GM23338 (cell line): ENCODE measurements at regions not wholly inside any gene's neighbourhood (a gene's known extent, or its start where the extent isn't known, plus 50 kb on each side); places are given as distances from the start of the nearest gene placed in this dataset.

Experiments
- ATAC-seq: fragments of 200-7000 bp; cut with Tn5 transposase; 3 replicates; pipeline ENCODE4 v1.9.1; 2020
- DNase-seq: peaks from one replicate; pipeline ENCODE4 v3.0.0-alpha.2; 2015; ENCODE audit warnings: low spot score
- H2AFZ ChIP-seq: fragments of 200-600 bp; sonication (generic); 2 replicates; pipeline ENCODE4 v1.8.0; 2016; ENCODE audit warnings: antibody characterized with exemption, mild to moderate bottlenecking, moderate library complexity
- H3F3A ChIP-seq: fragments of 200-600 bp; sonication (generic); replicated peaks from 2 replicates; pipeline ENCODE4 v1.8.0; 2017; ENCODE audit warnings: antibody characterized with exemption, mixed run types, low read depth
- H3K27ac ChIP-seq: fragments of 200-600 bp; sonication (generic); 2 replicates; pipeline ENCODE4 v1.6.1; 2016; ENCODE audit warnings: low read depth
- H3K27me3 ChIP-seq: fragments of 200-600 bp; sonication (generic); 2 replicates; pipeline ENCODE4 v1.8.0; 2016; ENCODE audit warnings: mild to moderate bottlenecking, mixed run types, moderate library complexity; ENCODE audit not compliant: insufficient read depth
- H3K36me3 ChIP-seq: fragments of 200-600 bp; sonication (generic); 2 replicates; pipeline ENCODE4 v1.8.0; 2016; ENCODE audit warnings: mild to moderate bottlenecking; ENCODE audit not compliant: insufficient read depth
- H3K4me1 ChIP-seq: fragments of 200-600 bp; sonication (generic); 2 replicates; pipeline ENCODE4 v1.8.0; 2016; ENCODE audit warnings: mild to moderate bottlenecking, moderate library complexity; ENCODE audit not compliant: insufficient read depth
- H3K4me2 ChIP-seq: fragments of 200-600 bp; sonication (generic); 2 replicates; pipeline ENCODE4 v1.7.1; 2017; ENCODE audit warnings: mixed run types
- H3K4me3 ChIP-seq: fragments of 200-600 bp; sonication (generic); 2 replicates; pipeline ENCODE4 v1.6.1; 2016; ENCODE audit warnings: mixed run types
- H3K79me2 ChIP-seq: fragments of 200-600 bp; sonication (generic); replicated peaks from 2 replicates; pipeline ENCODE4 v1.8.0; 2017; ENCODE audit warnings: mild to moderate bottlenecking; ENCODE audit not compliant: insufficient read depth
- H3K9me2 ChIP-seq: fragments of 200-600 bp; sonication (generic); 2 replicates; pipeline ENCODE4 v1.8.0; 2017; ENCODE audit not compliant: insufficient read depth
- H4K20me1 ChIP-seq: fragments of 200-600 bp; sonication (generic); replicated peaks from 2 replicates; pipeline ENCODE4 v1.8.0; 2017; ENCODE audit warnings: mild to moderate bottlenecking; ENCODE audit not compliant: insufficient read depth
- H3K27ac Mint-ChIP-seq: 2 replicates; pipeline ENCODE4 v1.8.0; 2020; ENCODE audit warnings: inconsistent platforms, mild to moderate bottlenecking, moderate library complexity, mixed read lengths
- H3K27me3 Mint-ChIP-seq: 3 replicates; pipeline ENCODE4 v1.8.0; 2022; ENCODE audit warnings: low read depth, mild to moderate bottlenecking, moderate library complexity, mixed read lengths, inconsistent platforms; ENCODE audit not compliant: insufficient read depth, poor library complexity
- H3K36me3 Mint-ChIP-seq: 3 replicates; pipeline ENCODE4 v1.8.0; 2021; ENCODE audit warnings: low read depth, mild to moderate bottlenecking, inconsistent platforms, moderate library complexity, mixed read lengths
- H3K4me1 Mint-ChIP-seq: 3 replicates; pipeline ENCODE4 v1.8.0; 2020; ENCODE audit warnings: mild to moderate bottlenecking, inconsistent platforms, mixed read lengths
- H3K4me3 Mint-ChIP-seq: 3 replicates; pipeline ENCODE4 v1.8.0; 2021; ENCODE audit warnings: moderate library complexity, mild to moderate bottlenecking, inconsistent platforms, mixed read lengths
- H3K9me3 Mint-ChIP-seq: 3 replicates; pipeline ENCODE4 v1.8.0; 2020; ENCODE audit warnings: moderate library complexity, mild to moderate bottlenecking, inconsistent platforms, mixed read lengths
- CREB1 ChIP-seq: fragments of 250-450 bp; sonication (Bioruptor Pico); IDR thresholded peaks from 2 replicates; pipeline ENCODE4 v1.5.0; 2020; ENCODE audit warnings: low read depth, mild to moderate bottlenecking, moderate library complexity
- EZH2 ChIP-seq: fragments of 200-600 bp; sonication (generic); IDR thresholded peaks from one replicate; pipeline ENCODE4 v1.8.0; 2017; ENCODE audit warnings: antibody characterized with exemption, mild to moderate bottlenecking, low read depth; ENCODE audit not compliant: unreplicated experiment
- EZH2phosphoT487 ChIP-seq: fragments of 200-600 bp; sonication (generic); IDR thresholded peaks from one replicate; pipeline ENCODE4 v1.8.1; 2018; ENCODE audit warnings: antibody characterized with exemption; ENCODE audit not compliant: unreplicated experiment
- JUNB ChIP-seq: IDR thresholded peaks from one replicate; pipeline ENCODE4 v1.6.1; 2016; ENCODE audit warnings: antibody characterized with exemption; ENCODE audit not compliant: unreplicated experiment
- NANOG ChIP-seq: IDR thresholded peaks from 2 replicates; pipeline ENCODE4 v1.6.1; 2016; ENCODE audit warnings: antibody characterized with exemption, borderline replicate concordance
- POLR2AphosphoS5 ChIP-seq: IDR thresholded peaks from 2 replicates; pipeline ENCODE4 v1.6.1; 2016; ENCODE audit warnings: antibody characterized with exemption, low read depth
- REST ChIP-seq: IDR thresholded peaks from one replicate; pipeline ENCODE4 v1.6.1; 2018; ENCODE audit warnings: antibody characterized with exemption; ENCODE audit not compliant: unreplicated experiment
- STAT1 ChIP-seq: IDR thresholded peaks from one replicate; pipeline ENCODE4 v1.6.1; 2016; ENCODE audit warnings: antibody characterized with exemption; ENCODE audit not compliant: unreplicated experiment
- ZNF114 ChIP-seq: fragments of 250-450 bp; sonication (Bioruptor Pico); IDR thresholded peaks from 2 replicates; pipeline ENCODE4 v1.5.0; 2020; ENCODE audit warnings: mild to moderate bottlenecking, moderate library complexity
- ZNF331 ChIP-seq: fragments of 250-450 bp; sonication (Bioruptor Pico); IDR thresholded peaks from 2 replicates; pipeline ENCODE4 v1.5.0; 2020; ENCODE audit warnings: low read depth, mild to moderate bottlenecking, moderate library complexity
- ZNF462 ChIP-seq: fragments of 250-450 bp; sonication (Bioruptor Pico); IDR thresholded peaks from 2 replicates; pipeline ENCODE4 v1.5.0; 2020; ENCODE audit warnings: mild to moderate bottlenecking, moderate library complexity
- TF ChIP-seq, protein P1 (sequence below): IDR thresholded peaks from 2 replicates; pipeline ENCODE4 v1.6.1; 2016; ENCODE audit warnings: antibody characterized with exemption
- TF ChIP-seq, protein P2 (sequence below), 2 experiments: fragments of 200-600 bp in 1 of 2; sonication (generic) in 1 of 2; conservative IDR thresholded peaks; 2 replicates each; pipeline versions ENCODE4 v1.5.1 to v1.6.1; 2016 to 2017; ENCODE audit warnings: antibody characterized with exemption in 2 of 2, low read depth in 2 of 2, mild to moderate bottlenecking in 2 of 2, moderate library complexity in 1 of 2

GRCh38 chr4:8696369-8697127 lies 104.0 kb downstream of the CPZ start:
- DNase-seq (no peak), ATAC-seq (no peak)
- H2AFZ ChIP-seq, result no peak overlapping the region
- H3K36me3 Mint-ChIP-seq, result no peaks in the 10 kb centered on the region; the same call in 2 of the 3 replicates
- peaks cover 7% of the 10 kb centered on the region for H3K27me3 Mint-ChIP-seq
- H3K36me3 ChIP-seq, result no peaks in the 10 kb centered on the region
- H3K4me1 Mint-ChIP-seq, result peaks cover 3% of the 10 kb centered on the region; the same call in 1 of the 3 replicates
- H4K20me1 ChIP-seq, result no peaks in the 10 kb centered on the region
- TF ChIP-seq ZNF462 (CRISPR knock-in tag), result no peak
- no peak for TF ChIP-seq POLR2AphosphoS5
- TF ChIP-seq NANOG, result no peak
- TF ChIP-seq REST, result no peak
- TF ChIP-seq EZH2phosphoT487, result no peak
- no peak for TF ChIP-seq EZH2
- TF ChIP-seq, protein P1, sequence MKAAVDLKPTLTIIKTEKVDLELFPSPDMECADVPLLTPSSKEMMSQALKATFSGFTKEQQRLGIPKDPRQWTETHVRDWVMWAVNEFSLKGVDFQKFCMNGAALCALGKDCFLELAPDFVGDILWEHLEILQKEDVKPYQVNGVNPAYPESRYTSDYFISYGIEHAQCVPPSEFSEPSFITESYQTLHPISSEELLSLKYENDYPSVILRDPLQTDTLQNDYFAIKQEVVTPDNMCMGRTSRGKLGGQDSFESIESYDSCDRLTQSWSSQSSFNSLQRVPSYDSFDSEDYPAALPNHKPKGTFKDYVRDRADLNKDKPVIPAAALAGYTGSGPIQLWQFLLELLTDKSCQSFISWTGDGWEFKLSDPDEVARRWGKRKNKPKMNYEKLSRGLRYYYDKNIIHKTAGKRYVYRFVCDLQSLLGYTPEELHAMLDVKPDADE, result no peak
- TF ChIP-seq STAT1, result no peak
- TF ChIP-seq, protein P2, sequence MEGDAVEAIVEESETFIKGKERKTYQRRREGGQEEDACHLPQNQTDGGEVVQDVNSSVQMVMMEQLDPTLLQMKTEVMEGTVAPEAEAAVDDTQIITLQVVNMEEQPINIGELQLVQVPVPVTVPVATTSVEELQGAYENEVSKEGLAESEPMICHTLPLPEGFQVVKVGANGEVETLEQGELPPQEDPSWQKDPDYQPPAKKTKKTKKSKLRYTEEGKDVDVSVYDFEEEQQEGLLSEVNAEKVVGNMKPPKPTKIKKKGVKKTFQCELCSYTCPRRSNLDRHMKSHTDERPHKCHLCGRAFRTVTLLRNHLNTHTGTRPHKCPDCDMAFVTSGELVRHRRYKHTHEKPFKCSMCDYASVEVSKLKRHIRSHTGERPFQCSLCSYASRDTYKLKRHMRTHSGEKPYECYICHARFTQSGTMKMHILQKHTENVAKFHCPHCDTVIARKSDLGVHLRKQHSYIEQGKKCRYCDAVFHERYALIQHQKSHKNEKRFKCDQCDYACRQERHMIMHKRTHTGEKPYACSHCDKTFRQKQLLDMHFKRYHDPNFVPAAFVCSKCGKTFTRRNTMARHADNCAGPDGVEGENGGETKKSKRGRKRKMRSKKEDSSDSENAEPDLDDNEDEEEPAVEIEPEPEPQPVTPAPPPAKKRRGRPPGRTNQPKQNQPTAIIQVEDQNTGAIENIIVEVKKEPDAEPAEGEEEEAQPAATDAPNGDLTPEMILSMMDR (conservative IDR thresholded peaks at IDR 0.05; ENCODE audit: low read depth in 2 of 2), result no peak
- no peak for TF ChIP-seq CREB1
- no peak for TF ChIP-seq ZNF114 (CRISPR knock-in tag)
- no peak for TF ChIP-seq ZNF331
- no peak for TF ChIP-seq JUNB
- H3K9me2 ChIP-seq, result no peaks in the 10 kb centered on the region
- H3K4me3 Mint-ChIP-seq, result no peak overlapping the region
- H3K27ac ChIP-seq, result no peak overlapping the region
- no peaks in the 10 kb centered on the region for H3K79me2 ChIP-seq
- H3F3A ChIP-seq, result no peaks in the 10 kb centered on the region
- no peak overlapping the region for H3K4me2 ChIP-seq
- H3K4me3 ChIP-seq, result no peak overlapping the region
- H3K27me3 ChIP-seq, result no peaks in the 10 kb centered on the region
- no peak overlapping the region for H3K27ac Mint-ChIP-seq
- no peaks in the 10 kb centered on the region; the same call in 1 of the 3 replicates for H3K9me3 Mint-ChIP-seq
- no peaks in the 10 kb centered on the region for H3K4me1 ChIP-seq
